ENCODE measurements at regions not wholly inside any gene's neighbourhood (a gene's known extent, or its start where the extent isn't known, plus 50 kb on each side); places are given as distances from the start of the nearest gene placed in this dataset.
A peak's percentile ranks its signal among the peaks of the same experiment; 100 is the strongest.

- no peak overlapping the region for H3K4me3 Mint-ChIP-seq
- H3K27ac Mint-ChIP-seq: no peak overlapping the region
- peaks cover 11% of the 10 kb centered on the region for H3K4me1 Mint-ChIP-seq
- TF ChIP-seq CTCF (IDR thresholded peaks at IDR 0.05): no peak
- intact Hi-C loops (cut with micrococcal nuclease): no loop called here
- DNase-seq: no peak
- ATAC-seq (ENCODE audit: low read depth): no peak
- ChIA-PET POLR2A (no interaction called here), CTCF (no interaction called here)
- no peaks in the 10 kb centered on the region for H3K9me3 Mint-ChIP-seq
- peaks cover 33% of the 10 kb centered on the region for H3K27me3 Mint-ChIP-seq
- no peaks in the 10 kb centered on the region for H3K36me3 Mint-ChIP-seq (ENCODE audit: low read depth)
Observed at GRCh38 chr10:114764656-114765055, 56.9 kb upstream of the FHIP2A start.

- ChIA-PET CTCF (no interaction called here), POLR2A (no interaction called here)
- no peak overlapping the region for H3K27ac Mint-ChIP-seq
- ATAC-seq (ENCODE audit: low read depth) (no peak), DNase-seq (no peak)
- H3K36me3 Mint-ChIP-seq (ENCODE audit: low read depth): no peaks in the 10 kb centered on the region
- H3K9me3 Mint-ChIP-seq: no peaks in the 10 kb centered on the region
- H3K4me1 Mint-ChIP-seq: peaks cover 11% of the 10 kb centered on the region
- peak overlapping the region; percentile 57 for H3K4me3 Mint-ChIP-seq
- no peak for TF ChIP-seq CTCF (IDR thresholded peaks at IDR 0.05)
- intact Hi-C loops (cut with micrococcal nuclease): no loop called here
- H3K27me3 Mint-ChIP-seq: peaks cover 36% of the 10 kb centered on the region
Observed at GRCh38 chr10:114766470-114766869, 55.1 kb upstream of the FHIP2A start.

- H3K4me1 Mint-ChIP-seq: peaks cover 11% of the 10 kb centered on the region
- H3K4me3 Mint-ChIP-seq: peak overlapping the region; percentile 72
- ATAC-seq (ENCODE audit: low read depth) (no peak), DNase-seq (no peak)
- H3K27ac Mint-ChIP-seq: no peak overlapping the region
- peaks cover 33% of the 10 kb centered on the region for H3K27me3 Mint-ChIP-seq
- ChIA-PET CTCF (interaction anchor here (0.6 to 0.7 kb wide), 2 partner anchors 19 to 296 kb away, joined by 3 to 5 read pairs; no protein-coding TSS in a partner anchor), POLR2A (no interaction called here)
- H3K36me3 Mint-ChIP-seq (ENCODE audit: low read depth): no peaks in the 10 kb centered on the region
- intact Hi-C loops (cut with micrococcal nuclease): no loop called here
- H3K9me3 Mint-ChIP-seq: no peaks in the 10 kb centered on the region
- TF ChIP-seq CTCF (IDR thresholded peaks at IDR 0.05): no peak
Observed at GRCh38 chr10:114767101-114767985, 54.2 kb upstream of the FHIP2A start.

- ChIA-PET POLR2A (no interaction called here), CTCF (no interaction called here)
- Mint-ChIP-seq H3K4me1 (peaks cover 11% of the 10 kb centered on the region), H3K4me3 (peak overlapping the region; percentile 66), H3K36me3 (ENCODE audit: low read depth) (no peaks in the 10 kb centered on the region), H3K9me3 (no peaks in the 10 kb centered on the region), H3K27ac (no peak overlapping the region), H3K27me3 (peaks cover 30% of the 10 kb centered on the region)
- TF ChIP-seq CTCF (IDR thresholded peaks at IDR 0.05): no peak
- DNase-seq: peak; percentile 21
- ATAC-seq (ENCODE audit: low read depth): peak; percentile 28
- intact Hi-C loops (cut with micrococcal nuclease): no loop called here
Observed at GRCh38 chr10:114767986-114768821, 53.4 kb upstream of the FHIP2A start.

GRCh38 chr10:114770009-114770408 is 51.6 kb upstream of the FHIP2A start:
- intact Hi-C loops (cut with micrococcal nuclease): no loop called here
- Mint-ChIP-seq H3K27me3 (peaks cover 26% of the 10 kb centered on the region), H3K4me3 (no peak overlapping the region), H3K4me1 (peaks cover 11% of the 10 kb centered on the region), H3K9me3 (no peaks in the 10 kb centered on the region), H3K36me3 (ENCODE audit: low read depth) (no peaks in the 10 kb centered on the region), H3K27ac (no peak overlapping the region)
- POLR2A ChIA-PET: no interaction called here
- DNase-seq (no peak), ATAC-seq (ENCODE audit: low read depth) (no peak)
- CTCF ChIA-PET: no interaction called here
- no peak for TF ChIP-seq CTCF (IDR thresholded peaks at IDR 0.05)

Measured in activated B cell treated with CpG ODN at 0.5 μM for 24 hours (primary cell).